ENCODE measurements at regions not wholly inside any gene's neighbourhood (a gene's known extent, or its start where the extent isn't known, plus 50 kb on each side); places are given as distances from the start of the nearest gene placed in this dataset.

DNA sequence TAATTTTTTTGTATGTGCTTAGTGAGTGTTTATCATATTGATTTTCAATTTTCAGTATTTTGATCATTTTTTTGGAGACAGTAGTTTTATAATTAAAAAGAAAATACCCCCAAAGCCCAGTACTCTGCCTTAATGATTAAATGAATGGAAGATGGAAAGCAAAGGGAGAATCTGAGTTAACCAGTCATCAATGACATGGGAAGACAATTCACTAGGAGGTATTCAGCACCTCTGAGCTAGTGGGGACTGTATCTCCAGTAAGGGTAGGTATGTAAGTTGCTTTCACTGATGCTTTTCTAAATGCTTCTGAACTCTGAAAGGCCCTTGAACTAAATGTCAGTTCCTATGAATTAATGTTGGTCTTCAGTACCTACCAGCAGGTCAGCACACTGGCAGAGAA lies 590.4 kb upstream of the DPPA4 start:
- Histone ChIP-seq H3K4me1 (no peaks in the 10 kb centered on the region), H3K36me3 (no peaks in the 10 kb centered on the region), H3K4me3 (replicated peaks in 1 of 3) (no peak overlapping the region), H3K9me3 (no peaks in the 10 kb centered on the region), H3K27ac (no peak overlapping the region), H3K27me3 (no peaks in the 10 kb centered on the region)
- intact Hi-C loops (cut with DNase I) = no loop called here
- no peak for DNase-seq
- no peak for TF ChIP-seq POLR2A (IDR thresholded peaks at IDR 0.05)
- TF ChIP-seq, protein P1, sequence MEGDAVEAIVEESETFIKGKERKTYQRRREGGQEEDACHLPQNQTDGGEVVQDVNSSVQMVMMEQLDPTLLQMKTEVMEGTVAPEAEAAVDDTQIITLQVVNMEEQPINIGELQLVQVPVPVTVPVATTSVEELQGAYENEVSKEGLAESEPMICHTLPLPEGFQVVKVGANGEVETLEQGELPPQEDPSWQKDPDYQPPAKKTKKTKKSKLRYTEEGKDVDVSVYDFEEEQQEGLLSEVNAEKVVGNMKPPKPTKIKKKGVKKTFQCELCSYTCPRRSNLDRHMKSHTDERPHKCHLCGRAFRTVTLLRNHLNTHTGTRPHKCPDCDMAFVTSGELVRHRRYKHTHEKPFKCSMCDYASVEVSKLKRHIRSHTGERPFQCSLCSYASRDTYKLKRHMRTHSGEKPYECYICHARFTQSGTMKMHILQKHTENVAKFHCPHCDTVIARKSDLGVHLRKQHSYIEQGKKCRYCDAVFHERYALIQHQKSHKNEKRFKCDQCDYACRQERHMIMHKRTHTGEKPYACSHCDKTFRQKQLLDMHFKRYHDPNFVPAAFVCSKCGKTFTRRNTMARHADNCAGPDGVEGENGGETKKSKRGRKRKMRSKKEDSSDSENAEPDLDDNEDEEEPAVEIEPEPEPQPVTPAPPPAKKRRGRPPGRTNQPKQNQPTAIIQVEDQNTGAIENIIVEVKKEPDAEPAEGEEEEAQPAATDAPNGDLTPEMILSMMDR (IDR thresholded peaks at IDR 0.05) = no peak

DNA sequence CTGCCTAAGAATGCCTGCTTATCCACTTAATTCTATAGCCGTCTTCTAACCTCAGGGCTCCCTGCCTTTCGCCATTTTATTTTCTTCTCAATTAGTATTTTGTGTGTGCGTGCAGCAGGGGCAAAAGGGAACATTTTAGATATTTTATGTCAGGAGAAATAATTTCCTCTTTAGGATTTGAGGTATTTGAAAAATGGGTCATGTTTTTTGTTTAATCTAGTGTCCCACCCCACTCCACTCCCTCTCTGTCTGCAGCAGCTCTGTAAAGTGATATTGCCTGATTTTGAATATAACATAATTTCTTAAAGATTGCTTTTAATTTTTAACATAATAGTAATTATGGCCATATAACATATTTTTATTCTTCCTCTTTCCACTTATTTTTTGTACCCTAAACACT lies 593.2 kb upstream of the DPPA4 start:
- intact Hi-C loops (cut with DNase I) = no loop called here
- Histone ChIP-seq H3K36me3 (no peaks in the 10 kb centered on the region), H3K27me3 (no peaks in the 10 kb centered on the region), H3K4me3 (replicated peaks in 1 of 3) (no peak overlapping the region), H3K9me3 (no peaks in the 10 kb centered on the region), H3K4me1 (no peaks in the 10 kb centered on the region), H3K27ac (no peak overlapping the region)
- DNase-seq = no peak
- TF ChIP-seq POLR2A (IDR thresholded peaks at IDR 0.05) = no peak
- TF ChIP-seq, protein P1 (IDR thresholded peaks at IDR 0.05) = no peak
- 46 to 47% methylated on average over 3 of the region's 3 CpGs for WGBS, 2 donors

DNA sequence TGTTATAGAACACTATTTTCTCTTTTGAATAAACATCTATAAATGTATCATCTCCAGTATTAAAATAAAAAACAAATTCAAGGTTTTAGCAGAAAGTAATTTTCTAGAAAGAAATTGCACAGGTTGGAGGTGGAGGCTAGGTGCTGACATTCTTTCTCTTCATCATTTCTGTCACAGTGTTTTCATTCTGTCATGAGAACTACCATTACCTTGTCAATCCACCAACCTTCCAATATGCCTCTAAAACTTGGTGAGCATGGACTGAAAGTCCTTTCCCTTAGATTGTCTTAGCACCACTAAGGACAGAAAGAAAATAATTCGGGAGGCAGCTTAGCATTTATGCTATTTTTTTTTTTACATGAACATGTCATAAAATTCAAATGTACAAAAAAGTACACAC lies 596.2 kb upstream of the DPPA4 start:
- H3K36me3 ChIP-seq = no peaks in the 10 kb centered on the region
- no peak overlapping the region for H3K27ac ChIP-seq
- no peak for DNase-seq
- H3K27me3 ChIP-seq = no peaks in the 10 kb centered on the region
- no peak overlapping the region for H3K4me3 ChIP-seq (replicated peaks in 1 of 3)
- 33 to 49% methylated on average over 1 of the region's 1 CpG for WGBS, 2 donors
- TF ChIP-seq, protein P1 (IDR thresholded peaks at IDR 0.05) = no peak
- TF ChIP-seq POLR2A (IDR thresholded peaks at IDR 0.05) = no peak
- intact Hi-C loops (cut with DNase I) = no loop called here
- no peaks in the 10 kb centered on the region for H3K4me1 ChIP-seq
- H3K9me3 ChIP-seq = no peaks in the 10 kb centered on the region

DNA sequence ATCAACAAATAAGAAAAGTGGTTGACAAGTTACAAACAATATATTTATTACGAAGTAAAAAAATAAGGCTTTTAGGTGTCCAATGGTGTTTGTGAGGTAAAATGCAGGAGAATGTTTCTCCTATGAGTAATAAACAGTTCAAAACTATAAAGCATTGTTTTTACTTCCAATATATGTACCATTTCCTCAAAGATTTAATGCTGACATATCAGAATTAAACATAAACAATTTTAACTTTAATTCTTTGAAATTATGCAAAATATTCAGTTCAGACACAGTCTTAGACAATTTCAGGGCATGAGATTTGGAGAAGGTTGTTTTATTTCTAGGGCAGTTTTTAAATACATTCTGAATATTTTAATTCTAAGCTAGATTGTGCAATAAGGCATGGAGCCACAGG lies 602.5 kb upstream of the DPPA4 start:
- H3K4me1 ChIP-seq = no peaks in the 10 kb centered on the region
- 35 to 43% methylated on average over 1 of the region's 1 CpG for WGBS, 2 donors
- H3K27me3 ChIP-seq = no peaks in the 10 kb centered on the region
- H3K4me3 ChIP-seq (replicated peaks in 1 of 3) = no peak overlapping the region
- no peaks in the 10 kb centered on the region for H3K36me3 ChIP-seq
- no peak overlapping the region for H3K27ac ChIP-seq
- DNase-seq = no peak
- TF ChIP-seq, protein P1 (IDR thresholded peaks at IDR 0.05) = no peak
- TF ChIP-seq POLR2A (IDR thresholded peaks at IDR 0.05) = no peak
- no peaks in the 10 kb centered on the region for H3K9me3 ChIP-seq
- intact Hi-C loops (cut with DNase I) = no loop called here

DNA sequence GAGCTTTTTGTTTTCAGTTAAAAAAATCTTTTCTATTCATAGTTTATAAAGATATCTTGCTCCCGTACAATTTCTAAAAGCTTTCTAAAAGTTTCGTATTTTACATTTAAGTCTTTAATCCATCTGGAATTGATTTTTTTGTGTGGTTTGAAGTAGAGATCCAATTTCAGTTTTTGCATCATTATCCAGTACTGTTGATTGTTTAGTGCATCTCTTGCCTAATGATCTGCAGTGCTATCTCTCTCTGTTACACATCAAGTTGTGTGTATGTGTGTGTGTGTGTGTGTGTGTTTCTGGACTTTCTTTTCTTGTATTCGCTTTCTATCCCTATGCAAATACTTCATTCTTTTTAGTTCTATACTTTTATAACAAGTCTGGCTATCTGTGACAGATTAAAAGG lies 605.8 kb upstream of the DPPA4 start:
- Histone ChIP-seq H3K27ac (no peak overlapping the region), H3K36me3 (no peaks in the 10 kb centered on the region), H3K27me3 (no peaks in the 10 kb centered on the region), H3K9me3 (no peaks in the 10 kb centered on the region), H3K4me3 (replicated peaks in 1 of 3) (no peak overlapping the region), H3K4me1 (no peaks in the 10 kb centered on the region)
- TF ChIP-seq POLR2A (IDR thresholded peaks at IDR 0.05) = no peak
- TF ChIP-seq, protein P1 (IDR thresholded peaks at IDR 0.05) = no peak
- DNase-seq = no peak
- 87 to 89% methylated on average over 3 of the region's 3 CpGs for WGBS, 2 donors
- intact Hi-C loops (cut with DNase I) = no loop called here
